HEK293T (cell line): ENCODE measurements at regions not wholly inside any gene's neighbourhood (a gene's known extent, or its start where the extent isn't known, plus 50 kb on each side); places are given as distances from the start of the nearest gene placed in this dataset.

Source experiments
- CTCF ChIA-PET: fragments of 350-600 bp; formaldehyde crosslinking; extraction: SDS; loops from one replicate; lab custom pipeline; 2021; ENCODE audit warnings: antibody characterized with exemption, inconsistent platforms; lab: Yijun Ruan, JAX
- POLR2A ChIA-PET: fragments of 350-600 bp; formaldehyde crosslinking; extraction: SDS; loops from one replicate; lab custom pipeline; 2020; ENCODE audit warnings: antibody characterized with exemption, inconsistent platforms; lab: Yijun Ruan, JAX
- DNase-seq: peaks from one replicate; pipeline ENCODE4 v3.0.0; 2012; ENCODE audit warnings: mixed read lengths; ENCODE audit errors: extremely low spot score
- ARNT ChIP-seq: fragments of 450-650 bp; IDR thresholded peaks from 2 replicates; pipeline ENCODE4 v1.6.1; 2017; ENCODE audit warnings: mild to moderate bottlenecking
- BHLHE40 ChIP-seq: fragments of 450-650 bp; IDR thresholded peaks from 2 replicates; pipeline ENCODE4 v1.6.1; 2016; ENCODE audit warnings: mild to moderate bottlenecking, moderate library complexity, borderline replicate concordance
- CTBP1 ChIP-seq: fragments of 450-650 bp; IDR thresholded peaks from 2 replicates; pipeline ENCODE4 v1.6.1; 2016; ENCODE audit warnings: borderline replicate concordance
- ELF4 ChIP-seq: fragments of 450-650 bp; IDR thresholded peaks from 2 replicates; pipeline ENCODE4 v1.6.1; 2017; ENCODE audit warnings: antibody characterized with exemption
- FOXA1 ChIP-seq: fragments of 450-650 bp; IDR thresholded peaks from 2 replicates; pipeline ENCODE4 v1.6.1; 2016; ENCODE audit warnings: mild to moderate bottlenecking
- FOXK2 ChIP-seq: fragments of 450-650 bp; IDR thresholded peaks from 2 replicates; pipeline ENCODE4 v1.6.1; 2016; ENCODE audit warnings: mild to moderate bottlenecking
- FOXM1 ChIP-seq: fragments of 450-650 bp; IDR thresholded peaks from 2 replicates; pipeline ENCODE4 v1.6.1; 2017; ENCODE audit warnings: mild to moderate bottlenecking, borderline replicate concordance
- HDGF ChIP-seq: fragments of 450-650 bp; IDR thresholded peaks from 2 replicates; pipeline ENCODE4 v1.6.1; 2017; ENCODE audit warnings: antibody characterized with exemption, borderline replicate concordance
- L3MBTL2 ChIP-seq: fragments of 450-650 bp; conservative IDR thresholded peaks from 2 replicates; pipeline ENCODE4 v1.6.1; 2016; ENCODE audit warnings: mild to moderate bottlenecking
- LEF1 ChIP-seq: fragments of 450-650 bp; IDR thresholded peaks from 2 replicates; pipeline ENCODE4 v1.6.1; 2017; ENCODE audit warnings: mild to moderate bottlenecking, borderline replicate concordance
- NFRKB ChIP-seq: fragments of 450-650 bp; IDR thresholded peaks from 2 replicates; pipeline ENCODE4 v1.6.1; 2016; ENCODE audit warnings: mild to moderate bottlenecking, moderate library complexity
- SP1 ChIP-seq: fragments of 450-650 bp; IDR thresholded peaks from 2 replicates; pipeline ENCODE4 v1.6.1; 2017
- SUZ12 ChIP-seq: fragments of 450-650 bp; IDR thresholded peaks from 2 replicates; pipeline ENCODE4 v1.6.1; 2016; ENCODE audit warnings: mild to moderate bottlenecking
- TARDBP ChIP-seq: fragments of 450-650 bp; IDR thresholded peaks from 2 replicates; pipeline ENCODE4 v1.6.1; 2016
- ZNF384 ChIP-seq: fragments of 450-650 bp; IDR thresholded peaks from 2 replicates; pipeline ENCODE4 v1.6.1; 2016
- TF ChIP-seq, protein P1 (sequence below): fragments of 450-650 bp; IDR thresholded peaks from 2 replicates; pipeline ENCODE4 v1.6.1; 2016

DNA sequence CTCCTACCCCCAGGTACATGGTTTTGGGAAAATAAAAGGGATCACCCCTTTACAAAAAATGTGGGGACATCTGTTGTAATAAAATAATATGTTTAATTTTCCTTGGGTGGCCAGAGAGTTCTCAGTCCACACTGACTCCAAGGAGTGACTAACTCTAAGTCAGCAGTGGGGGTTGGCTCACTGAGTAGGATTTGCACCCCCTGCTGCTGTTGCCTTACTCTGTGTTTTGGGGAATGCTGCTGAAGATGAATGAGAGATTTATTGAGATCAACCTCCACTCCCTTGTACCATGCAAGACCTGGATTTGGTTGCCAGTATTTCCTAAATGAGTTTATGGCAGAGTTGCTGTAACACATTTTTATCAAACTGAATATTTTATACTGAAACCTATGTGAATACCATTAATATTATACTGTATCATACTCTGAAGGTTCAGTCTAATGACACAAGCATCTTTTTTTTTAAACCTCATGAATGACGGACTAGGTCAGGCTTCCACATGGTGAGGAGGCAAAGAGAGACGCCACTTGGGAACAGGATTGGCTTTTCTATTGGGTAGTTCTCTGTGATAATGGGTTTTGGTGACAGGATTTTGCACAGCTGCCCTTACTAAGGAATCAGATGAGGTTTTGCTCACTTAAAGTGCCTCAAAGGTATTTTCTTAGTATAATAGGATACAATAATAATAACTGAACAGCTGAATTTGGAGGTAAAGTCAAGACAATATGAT is 121.3 kb upstream of the OSMR start:
- CTCF ChIA-PET: no interaction called here
- DNase-seq: no peak
- POLR2A ChIA-PET: no interaction called here
- no peak for TF ChIP-seq FOXK2

DNA sequence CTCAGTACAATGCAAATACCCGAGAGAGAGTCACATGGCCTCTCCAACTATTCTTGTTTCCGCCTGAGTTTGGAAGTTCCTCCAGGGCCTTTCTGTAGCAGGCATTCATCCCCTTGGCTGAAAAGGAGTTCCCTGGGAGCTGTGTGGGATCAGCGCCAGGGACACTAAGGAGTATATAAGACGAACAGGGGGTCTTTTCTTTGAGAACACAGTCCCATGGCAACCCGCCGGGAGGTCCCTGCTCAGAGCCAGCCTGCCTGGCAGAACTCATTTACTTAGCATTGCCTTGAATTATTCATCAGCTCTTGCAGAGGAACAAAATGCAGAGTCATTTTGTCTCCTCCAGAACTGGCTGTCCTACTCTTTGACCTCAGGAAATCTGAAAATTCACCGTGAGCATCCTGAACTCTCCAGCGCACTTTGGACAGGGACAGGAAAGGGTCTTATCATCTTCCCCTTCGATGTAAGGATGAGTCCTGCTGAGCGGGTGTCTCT is 120.4 kb upstream of the OSMR start:
- no peak for TF ChIP-seq ELF4
- no peak for TF ChIP-seq L3MBTL2
- no peak for TF ChIP-seq FOXA1
- no peak for TF ChIP-seq HDGF
- TF ChIP-seq NFRKB: no peak
- no peak for TF ChIP-seq BHLHE40
- no peak for TF ChIP-seq LEF1
- POLR2A ChIA-PET: no interaction called here
- CTCF ChIA-PET: no interaction called here
- no peak for DNase-seq

DNA sequence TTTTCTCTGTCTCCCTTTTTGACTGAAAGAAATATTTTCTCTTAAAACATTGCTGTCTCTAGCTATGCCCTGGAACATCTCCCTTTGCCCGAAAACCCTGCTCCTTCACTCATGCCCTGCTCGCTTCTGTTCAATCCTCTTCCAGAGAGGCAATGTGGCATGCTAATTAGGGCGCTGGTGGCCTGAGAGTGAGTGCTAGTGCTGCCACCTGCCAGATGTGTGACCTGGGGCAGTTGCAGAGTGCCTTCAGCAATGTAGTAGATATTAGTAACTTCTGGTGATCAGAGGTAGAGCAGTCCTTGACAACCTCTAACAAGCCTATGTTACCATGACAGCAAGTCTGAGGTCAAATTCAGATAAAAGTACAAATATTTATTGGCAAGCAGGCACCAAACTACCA is 119.5 kb upstream of the OSMR start:
- ChIA-PET CTCF (no interaction called here), POLR2A (no interaction called here)
- TF ChIP-seq, protein P1, sequence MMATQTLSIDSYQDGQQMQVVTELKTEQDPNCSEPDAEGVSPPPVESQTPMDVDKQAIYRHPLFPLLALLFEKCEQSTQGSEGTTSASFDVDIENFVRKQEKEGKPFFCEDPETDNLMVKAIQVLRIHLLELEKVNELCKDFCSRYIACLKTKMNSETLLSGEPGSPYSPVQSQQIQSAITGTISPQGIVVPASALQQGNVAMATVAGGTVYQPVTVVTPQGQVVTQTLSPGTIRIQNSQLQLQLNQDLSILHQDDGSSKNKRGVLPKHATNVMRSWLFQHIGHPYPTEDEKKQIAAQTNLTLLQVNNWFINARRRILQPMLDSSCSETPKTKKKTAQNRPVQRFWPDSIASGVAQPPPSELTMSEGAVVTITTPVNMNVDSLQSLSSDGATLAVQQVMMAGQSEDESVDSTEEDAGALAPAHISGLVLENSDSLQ: no peak
- TF ChIP-seq FOXK2: no peak
- no peak for TF ChIP-seq HDGF
- TF ChIP-seq ZNF384: no peak
- no peak for TF ChIP-seq SP1
- TF ChIP-seq ELF4: no peak
- no peak for TF ChIP-seq FOXM1
- no peak for TF ChIP-seq CTBP1
- TF ChIP-seq TARDBP: no peak
- TF ChIP-seq SUZ12: no peak
- TF ChIP-seq ARNT: no peak
- TF ChIP-seq LEF1: no peak
- TF ChIP-seq NFRKB: no peak
- TF ChIP-seq FOXA1: no peak
- no peak for TF ChIP-seq L3MBTL2
- no peak for DNase-seq

DNA sequence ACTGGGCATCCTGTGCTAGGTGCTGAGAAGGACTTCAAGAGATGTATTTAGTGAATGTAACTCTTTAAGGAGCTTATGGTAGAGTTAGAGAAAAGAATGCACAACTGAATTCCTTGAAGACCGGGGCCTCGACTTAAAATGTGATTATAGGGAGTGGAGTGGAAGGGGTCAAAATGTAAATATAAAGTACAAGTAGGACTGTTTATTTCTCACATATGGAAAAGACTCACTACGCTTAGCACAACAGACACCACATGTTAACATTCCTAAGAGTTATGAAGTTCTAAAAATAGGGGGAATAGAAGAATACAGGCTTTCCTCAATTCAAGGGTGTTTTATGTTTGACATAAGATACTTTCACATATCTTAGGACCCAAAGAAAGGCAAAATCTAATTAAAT is 117.8 kb upstream of the OSMR start:
- CTCF ChIA-PET: interaction anchor here (0.8 kb wide), 1 partner anchor 286 kb away, joined by 3 read pairs; no protein-coding TSS in a partner anchor
- TF ChIP-seq SUZ12 (no peak), FOXA1 (no peak), BHLHE40 (no peak), HDGF (no peak), ZNF384 (no peak), ELF4 (no peak), FOXM1 (no peak), SP1 (no peak), ARNT (no peak)
- DNase-seq: no peak
- POLR2A ChIA-PET: no interaction called here

DNA sequence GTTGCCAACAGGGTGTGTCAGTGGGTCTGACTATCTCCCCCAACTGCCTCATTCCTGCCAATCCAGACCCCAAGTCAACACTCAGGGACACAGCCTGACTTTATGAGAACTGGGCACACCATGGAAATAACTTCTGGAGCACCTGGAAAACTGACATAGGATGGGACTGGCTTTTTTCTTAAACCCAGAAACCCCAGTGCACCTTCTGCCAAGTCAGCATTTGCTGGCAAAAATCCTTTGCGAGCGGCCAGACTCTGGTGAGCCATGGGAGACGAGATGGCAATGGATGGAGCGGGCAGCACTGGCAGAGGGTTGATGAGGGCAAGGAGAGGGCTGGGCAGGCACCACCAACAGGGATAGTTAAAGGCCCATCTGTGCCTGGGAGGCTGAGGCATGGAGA is 114.4 kb upstream of the OSMR start:
- ChIA-PET CTCF (no interaction called here), POLR2A (no interaction called here)
- no peak for TF ChIP-seq FOXM1
- no peak for TF ChIP-seq TARDBP
- TF ChIP-seq ELF4: no peak
- TF ChIP-seq ZNF384: no peak
- no peak for TF ChIP-seq SUZ12
- TF ChIP-seq SP1: no peak
- no peak for TF ChIP-seq ARNT
- no peak for TF ChIP-seq LEF1
- TF ChIP-seq, protein P1: no peak
- TF ChIP-seq NFRKB: no peak
- TF ChIP-seq FOXK2: no peak
- no peak for DNase-seq

DNA sequence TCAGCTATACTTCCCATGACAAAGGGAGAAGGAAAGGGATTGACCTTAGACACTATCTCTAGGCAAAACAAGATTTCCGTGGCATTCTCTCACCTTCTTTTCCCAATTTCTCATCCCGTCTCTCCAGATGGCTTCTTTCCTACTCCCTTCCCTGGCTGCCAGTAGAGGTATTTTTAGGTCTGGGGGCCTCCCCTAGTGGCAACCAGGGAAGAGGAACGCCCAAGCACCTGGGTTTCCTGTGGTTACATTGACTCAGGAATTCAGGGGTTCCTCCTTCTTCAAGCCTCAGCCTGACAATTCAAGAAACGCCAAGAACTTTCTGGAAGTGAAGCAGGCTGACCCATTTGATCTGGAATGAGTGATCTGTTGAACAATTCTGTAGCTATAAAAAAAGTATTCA is 111.5 kb upstream of the OSMR start:
- CTCF ChIA-PET: interaction anchor here (1.2 kb wide), 1 partner anchor 188 kb away, joined by 3 read pairs; no protein-coding TSS in a partner anchor
- POLR2A ChIA-PET: interaction anchor here (0.6 kb wide), 1 partner anchor 139 kb away, joined by 3 read pairs; no protein-coding TSS in a partner anchor
- TF ChIP-seq HDGF (no peak), LEF1 (no peak)
- no peak for DNase-seq

DNA sequence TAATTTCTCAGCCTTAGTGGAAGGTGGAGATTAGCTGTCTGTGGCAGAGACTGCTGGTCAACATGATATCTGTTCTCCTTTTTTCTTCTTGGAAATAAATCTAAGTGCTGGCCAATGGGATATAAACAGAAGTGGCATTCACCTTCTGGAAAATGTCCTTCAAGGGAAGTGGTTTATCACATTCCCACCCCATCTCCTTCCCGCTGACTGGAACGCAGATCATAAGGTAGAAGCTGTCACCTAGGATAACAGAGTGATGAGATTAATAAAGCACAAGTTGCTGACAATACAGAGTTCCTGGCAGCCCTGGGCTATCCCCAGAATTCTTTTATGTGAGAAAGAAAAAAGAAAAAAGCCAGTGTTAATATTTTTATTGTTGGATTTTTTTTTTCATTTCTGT is 109.7 kb upstream of the OSMR start:
- TF ChIP-seq HDGF (no peak), ARNT (no peak), LEF1 (no peak), NFRKB (no peak), ZNF384 (no peak), TARDBP (no peak), FOXK2 (no peak), BHLHE40 (no peak), SP1 (no peak), CTBP1 (no peak)
- CTCF ChIA-PET: interaction anchor here (0.6 kb wide), 1 partner anchor 92 kb away, joined by 3 read pairs; no protein-coding TSS in a partner anchor
- POLR2A ChIA-PET: no interaction called here
- no peak for DNase-seq
